Spleen (tissue), 7 donors: ENCODE measurements at regions not wholly inside any gene's neighbourhood (a gene's known extent, or its start where the extent isn't known, plus 50 kb on each side); places are given as distances from the start of the nearest gene placed in this dataset.

Source experiments
- POLR2A ChIP-seq, 3 donors: fragments of 450-650 bp; IDR thresholded peaks; one replicate each; pipeline ENCODE4 v1.5.1; 2017; ENCODE audit warnings: antibody characterized with exemption in 3 of 3, mild to moderate bottlenecking in 1 of 3
- POLR2AphosphoS5 ChIP-seq, 3 donors: sonication (generic); formaldehyde crosslinking; IDR thresholded peaks; one replicate each; pipeline ENCODE4 v1.5.1; 2017; ENCODE audit warnings: antibody characterized with exemption in 3 of 3
- TF ChIP-seq, protein P1 (sequence below), 11 experiments: fragments of 200-600 bp in 7 of 11; fragments of 450-650 bp in 4 of 11; sonication (generic) in 4 of 11; IDR thresholded peaks in 8 of 11; conservative IDR thresholded peaks in 3 of 11; 1 replicate in 7 of 11; 2 replicates in 4 of 11; pipeline versions ENCODE4 v1.4.0 to v1.8.0; 2016 to 2021; ENCODE audit warnings: antibody characterized with exemption in 11 of 11, inconsistent platforms in 4 of 11, mild to moderate bottlenecking in 1 of 11
- donor health status: DM: no; HTN: no; CAD: no; lungs with moderate emphysema.
- donor health status: DM: no; HTN: no; CAD: no.
- donor health status: DM: no; HTN: no; CAD: no.

DNA sequence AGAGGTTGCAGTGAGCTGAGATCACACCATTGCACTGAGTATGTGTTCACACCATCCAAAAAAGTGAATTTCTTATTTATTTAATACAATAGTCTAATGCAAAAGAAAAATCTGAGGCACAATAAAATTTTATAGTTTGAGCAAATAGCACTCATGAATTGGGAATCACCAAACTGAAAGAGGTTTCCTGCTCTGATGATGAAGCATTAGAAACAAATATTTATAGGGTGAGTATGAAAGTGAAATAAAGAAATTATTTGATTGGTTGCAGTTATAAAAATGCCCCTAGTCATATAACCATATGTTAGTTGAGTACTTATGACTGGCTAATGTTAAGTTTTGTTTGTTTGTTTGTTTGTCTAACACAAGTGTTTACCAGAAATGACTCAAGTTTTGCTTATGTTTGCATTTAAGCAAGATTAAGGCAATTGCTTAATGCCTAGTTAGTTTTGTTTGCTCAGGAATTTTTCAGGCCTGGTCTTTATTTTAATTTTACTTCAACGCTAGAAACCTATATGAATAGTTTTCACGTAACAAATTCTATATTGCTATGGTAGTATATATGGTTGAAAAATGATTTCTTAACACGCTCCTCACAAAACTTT lies 151.5 kb upstream of the FAM83B start:
- TF ChIP-seq, protein P1, sequence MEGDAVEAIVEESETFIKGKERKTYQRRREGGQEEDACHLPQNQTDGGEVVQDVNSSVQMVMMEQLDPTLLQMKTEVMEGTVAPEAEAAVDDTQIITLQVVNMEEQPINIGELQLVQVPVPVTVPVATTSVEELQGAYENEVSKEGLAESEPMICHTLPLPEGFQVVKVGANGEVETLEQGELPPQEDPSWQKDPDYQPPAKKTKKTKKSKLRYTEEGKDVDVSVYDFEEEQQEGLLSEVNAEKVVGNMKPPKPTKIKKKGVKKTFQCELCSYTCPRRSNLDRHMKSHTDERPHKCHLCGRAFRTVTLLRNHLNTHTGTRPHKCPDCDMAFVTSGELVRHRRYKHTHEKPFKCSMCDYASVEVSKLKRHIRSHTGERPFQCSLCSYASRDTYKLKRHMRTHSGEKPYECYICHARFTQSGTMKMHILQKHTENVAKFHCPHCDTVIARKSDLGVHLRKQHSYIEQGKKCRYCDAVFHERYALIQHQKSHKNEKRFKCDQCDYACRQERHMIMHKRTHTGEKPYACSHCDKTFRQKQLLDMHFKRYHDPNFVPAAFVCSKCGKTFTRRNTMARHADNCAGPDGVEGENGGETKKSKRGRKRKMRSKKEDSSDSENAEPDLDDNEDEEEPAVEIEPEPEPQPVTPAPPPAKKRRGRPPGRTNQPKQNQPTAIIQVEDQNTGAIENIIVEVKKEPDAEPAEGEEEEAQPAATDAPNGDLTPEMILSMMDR (IDR thresholded peaks at IDR 0.05 in 8 of 11, conservative IDR thresholded peaks at IDR 0.05 in 3 of 11): no peak
- no peak for TF ChIP-seq POLR2A (IDR thresholded peaks at IDR 0.05)
- TF ChIP-seq POLR2AphosphoS5 (IDR thresholded peaks at IDR 0.05): no peak
